Fibroblast of skin of left quadriceps (primary cell): ENCODE measurements at regions not wholly inside any gene's neighbourhood (a gene's known extent, or its start where the extent isn't known, plus 50 kb on each side); places are given as distances from the start of the nearest gene placed in this dataset.

ENCODE experiments used
- DNase-seq, 2 experiments: peaks; one replicate each; pipeline ENCODE4 v3.0.0-alpha.2; 2013; ENCODE audit warnings: low read depth in 2 of 2

DNA sequence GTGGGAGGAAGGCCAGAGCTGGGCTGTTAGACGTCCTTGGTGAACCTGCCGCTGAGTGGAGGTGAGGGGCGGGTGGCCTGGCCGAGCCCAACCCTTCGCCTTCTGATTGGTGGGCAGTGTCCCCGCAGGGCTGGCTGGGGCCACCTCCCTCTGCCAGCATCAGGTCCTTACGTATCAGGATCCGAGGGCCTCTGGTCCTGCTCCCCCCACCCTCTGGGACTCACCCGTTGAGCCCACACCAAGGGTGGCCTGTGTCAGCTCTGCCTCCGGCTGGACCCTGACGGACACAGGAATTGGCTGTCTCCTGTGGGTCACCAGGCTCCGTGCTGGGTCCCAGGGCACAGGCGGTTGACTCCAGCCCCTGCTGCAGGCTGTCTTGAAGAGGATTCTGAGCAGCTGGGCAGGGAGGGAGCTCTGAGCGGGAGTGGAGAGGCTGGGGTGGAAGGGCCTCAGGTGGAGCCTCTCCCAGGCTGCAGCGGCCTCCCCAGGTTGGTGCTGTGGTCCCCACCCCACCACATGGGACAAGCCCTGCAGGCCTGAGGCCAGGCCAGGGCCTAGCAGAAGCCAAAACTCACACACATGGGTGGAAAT is 58.4 kb upstream of the NKX1-1 start:
- no peak for DNase-seq

DNA sequence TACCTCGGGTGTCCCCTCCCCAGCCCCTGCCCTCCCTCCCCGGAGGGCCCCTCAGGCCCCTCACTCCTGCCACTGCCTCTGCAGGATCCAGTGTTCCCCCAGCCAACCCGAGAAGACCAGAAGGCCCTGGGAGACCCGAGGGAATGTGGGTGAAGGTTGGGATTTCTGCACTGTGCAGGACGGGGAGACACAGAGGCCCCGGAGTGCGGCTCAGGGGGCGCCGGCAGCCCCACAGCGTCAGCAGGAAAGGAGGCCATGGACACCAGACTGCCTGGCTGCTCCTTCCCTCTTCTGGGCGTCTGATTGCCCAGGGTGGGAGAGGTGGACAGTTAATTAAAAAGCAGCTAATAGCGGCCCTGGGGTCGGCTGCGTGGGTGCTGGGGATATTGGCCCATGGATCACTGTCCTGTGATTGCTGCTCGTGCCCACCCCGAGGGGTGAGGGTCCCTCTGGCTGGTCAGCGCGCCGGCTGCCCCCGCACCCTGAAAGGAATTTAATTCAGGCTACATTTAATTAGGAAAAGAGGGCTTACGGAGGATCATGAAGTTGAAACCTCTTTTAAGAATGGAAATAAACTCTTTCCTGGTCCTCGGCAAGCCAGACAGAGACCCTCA is 57.8 kb upstream of the NKX1-1 start:
- DNase-seq, result no peak

DNA sequence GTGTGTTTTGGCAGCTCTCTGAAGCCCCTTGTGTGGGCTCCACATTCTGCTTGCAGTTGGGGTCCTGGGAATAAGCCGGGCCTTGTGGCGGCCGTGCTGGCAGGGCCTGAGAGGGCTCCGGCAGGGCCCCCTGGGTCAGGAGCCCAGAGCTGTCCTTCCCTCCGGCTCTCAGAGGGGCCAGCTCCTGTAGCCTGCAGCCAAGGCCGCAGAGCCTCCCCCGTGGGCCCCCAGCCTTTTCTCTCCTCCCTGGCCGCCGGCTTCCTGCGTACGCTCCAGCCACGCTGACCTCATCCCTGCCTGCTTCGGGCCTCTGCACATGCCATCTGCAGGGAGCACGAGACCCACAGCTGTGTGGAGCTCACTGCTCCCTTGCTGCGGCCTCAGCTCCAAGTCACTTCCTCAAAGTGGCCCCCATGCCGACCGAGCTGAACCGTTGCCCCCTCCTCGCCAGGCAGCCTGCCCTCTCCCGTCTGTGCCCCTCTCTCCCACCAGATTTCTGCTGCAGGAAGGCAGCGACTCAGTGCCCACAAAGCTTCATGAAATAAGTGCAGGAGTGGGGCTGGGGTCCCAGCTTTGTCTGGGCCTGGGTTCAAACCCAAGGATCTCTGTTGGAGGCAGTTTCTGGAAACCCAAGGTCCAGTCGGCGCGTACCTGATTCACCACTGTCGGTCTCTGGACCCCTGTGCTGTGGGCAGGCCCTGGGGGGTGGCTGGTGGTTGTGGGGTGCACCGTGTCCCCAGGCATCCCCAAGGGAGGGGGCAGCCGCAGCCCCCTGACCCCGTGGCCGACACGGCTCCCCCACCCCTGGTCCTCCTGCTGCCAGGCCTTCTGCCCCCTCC is 57.1 kb upstream of the NKX1-1 start:
- no peak for DNase-seq

DNA sequence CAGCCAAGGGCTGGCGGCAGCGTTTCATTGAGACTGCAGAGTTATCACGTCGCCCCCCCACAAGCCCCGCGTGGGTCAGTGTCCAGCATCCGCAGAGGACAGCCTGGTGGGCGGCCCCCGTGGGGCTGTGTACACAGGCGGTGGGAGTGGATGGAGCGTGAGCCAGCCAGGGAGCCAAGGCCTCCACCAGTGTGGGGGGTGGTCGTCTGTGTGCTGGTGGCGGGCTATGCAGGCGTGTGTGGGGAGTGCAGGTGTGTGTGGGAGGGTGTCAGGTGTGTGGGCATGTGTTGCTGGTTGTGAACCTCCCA is 56.5 kb upstream of the NKX1-1 start:
- DNase-seq, result no peak

DNA sequence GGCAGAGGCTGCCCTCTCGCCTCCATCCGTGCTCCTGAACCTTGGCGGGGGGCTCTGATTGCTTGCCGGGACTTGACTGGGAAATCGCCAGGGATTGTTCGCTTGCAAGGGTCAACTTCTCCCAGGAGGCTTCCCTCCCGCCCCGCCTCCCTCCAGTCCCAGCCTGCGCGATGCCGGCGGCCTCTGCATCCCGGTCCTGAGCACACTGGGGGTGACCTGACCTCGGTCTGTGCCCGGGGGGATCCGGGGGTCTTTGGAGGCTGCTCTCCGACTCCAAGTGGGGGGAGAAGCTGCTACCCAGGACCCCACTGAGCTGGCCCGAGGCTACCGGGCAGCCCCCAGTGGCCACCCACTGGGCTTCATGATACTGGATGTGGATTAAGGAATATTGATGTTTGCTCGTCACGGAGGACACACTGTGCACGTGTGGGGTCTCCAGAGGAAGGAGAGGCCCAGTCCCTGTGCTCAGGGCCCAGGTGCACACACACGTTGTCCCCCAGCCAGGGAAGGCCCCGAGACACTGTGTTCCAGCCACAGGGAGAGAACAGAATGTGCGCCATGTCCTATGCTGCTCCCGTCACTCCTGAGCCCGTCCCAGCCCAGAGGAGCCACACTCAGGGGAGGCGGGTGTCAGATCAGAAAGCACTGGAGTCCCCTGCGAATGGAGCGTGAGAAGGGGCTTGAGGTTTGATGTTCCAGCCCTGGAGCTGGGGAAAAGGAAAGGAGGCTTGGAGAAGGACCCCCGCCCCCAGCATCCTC is 55.9 kb upstream of the NKX1-1 start:
- DNase-seq, result no peak

DNA sequence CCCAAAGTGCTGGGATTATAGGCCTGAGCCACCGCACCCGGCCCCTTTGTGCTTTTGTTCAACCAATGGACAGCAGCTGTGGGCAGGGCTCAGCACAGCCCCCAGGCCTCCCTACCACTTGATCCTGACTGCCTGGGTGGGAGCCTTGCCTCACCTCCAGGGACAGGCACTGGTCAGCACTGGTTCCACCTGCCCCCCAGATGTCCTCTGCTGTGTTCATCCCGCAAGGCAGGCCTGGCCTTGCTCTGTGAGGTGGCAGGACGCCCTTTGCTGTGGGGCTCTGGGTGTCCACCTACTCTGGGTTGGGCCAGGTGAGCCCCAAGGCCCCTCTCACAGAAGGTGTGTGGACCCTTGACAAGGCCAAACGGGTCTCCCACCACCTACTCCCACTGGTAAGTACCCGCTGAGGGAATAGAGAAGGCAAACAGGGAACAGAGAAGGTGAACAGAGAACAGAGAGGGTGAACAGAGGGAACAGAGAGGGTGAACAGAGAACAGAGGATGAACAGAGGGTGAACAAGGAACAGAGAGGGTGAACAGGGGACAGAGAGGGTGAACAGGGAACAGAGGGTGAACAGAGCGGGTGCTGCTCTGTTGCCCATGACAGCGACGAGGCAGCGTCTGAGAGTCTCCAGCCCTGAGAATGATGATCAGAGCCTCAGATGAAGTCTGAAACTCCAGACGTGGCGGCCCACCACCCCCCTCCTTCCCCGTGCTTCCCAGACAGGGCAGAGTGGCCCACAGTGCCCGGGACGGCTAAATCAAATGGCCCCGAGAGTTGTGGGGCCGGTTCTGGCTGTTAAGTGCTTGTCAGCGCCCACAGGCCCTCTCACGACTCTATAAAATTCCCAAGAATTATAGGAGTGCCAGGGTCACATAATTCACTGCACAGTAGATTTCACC is 55.0 kb upstream of the NKX1-1 start:
- DNase-seq, result no peak

DNA sequence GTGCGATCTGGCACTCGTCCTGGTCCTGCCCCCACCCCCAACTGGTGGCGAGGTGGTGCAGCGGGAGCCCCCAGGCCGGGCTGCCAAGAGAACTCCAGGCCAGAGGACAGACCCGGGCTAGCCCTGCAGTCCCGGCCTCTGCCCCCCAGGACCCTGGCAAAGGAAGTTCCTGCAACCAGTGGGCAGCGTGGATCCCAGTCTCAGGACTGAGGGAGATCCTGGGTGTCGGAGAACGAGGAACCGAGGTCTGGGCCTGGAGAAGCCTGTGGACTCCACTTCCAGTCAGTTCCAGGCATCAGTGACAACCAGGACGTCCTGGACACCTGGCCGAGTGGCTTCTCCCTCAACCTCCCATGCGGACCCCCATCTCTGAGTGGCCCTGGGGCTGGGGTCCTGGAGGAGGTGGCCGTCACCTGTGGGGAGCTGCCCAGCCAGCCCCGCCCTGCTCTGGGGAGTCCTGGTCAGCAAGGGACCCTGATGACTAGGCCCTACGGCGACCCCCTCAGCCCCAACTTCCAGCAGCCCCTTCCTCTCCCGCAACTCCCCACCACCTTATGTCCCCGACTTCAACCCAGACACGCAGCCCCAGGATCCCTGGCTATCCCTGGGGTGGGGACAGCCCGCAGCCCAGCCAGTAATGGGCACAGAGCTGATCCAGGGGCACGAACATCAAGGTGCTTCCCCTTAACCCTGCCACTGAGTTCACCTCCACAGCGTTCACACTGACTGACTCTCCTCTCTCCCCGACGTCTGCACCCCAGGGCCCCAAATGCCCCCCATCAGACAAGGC is 53.7 kb upstream of the NKX1-1 start:
- DNase-seq, result no peak

DNA sequence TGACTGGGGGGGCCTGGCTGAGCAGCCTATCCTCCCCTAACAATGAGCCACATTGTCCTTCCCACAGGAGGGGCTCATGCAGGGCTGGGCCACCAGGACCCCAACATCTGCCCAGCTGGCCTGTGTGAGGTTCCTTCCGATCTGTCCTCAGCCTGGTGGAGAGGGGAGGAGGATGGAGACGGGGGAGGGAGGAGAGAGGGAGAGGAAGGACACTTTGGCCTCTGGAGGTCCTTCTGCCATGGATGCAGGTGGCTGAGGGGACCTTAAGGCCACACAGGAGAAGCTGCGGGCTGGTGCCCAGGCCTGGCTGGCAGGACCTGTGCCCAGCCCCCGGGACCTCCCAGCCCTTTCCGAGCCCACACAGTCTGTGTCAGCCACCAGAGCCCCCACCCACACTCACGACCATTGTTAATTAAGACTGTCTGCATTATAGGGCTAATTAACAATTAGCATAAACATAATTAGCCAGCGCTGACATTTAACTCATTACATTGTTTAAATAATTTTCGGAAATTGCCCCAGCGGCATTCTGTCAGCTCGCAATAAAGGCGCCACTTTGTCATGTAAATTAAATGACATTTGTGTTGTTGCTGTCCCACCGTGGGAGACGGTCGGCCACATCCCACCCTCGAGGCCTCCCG is 53.0 kb upstream of the NKX1-1 start:
- no peak for DNase-seq

DNA sequence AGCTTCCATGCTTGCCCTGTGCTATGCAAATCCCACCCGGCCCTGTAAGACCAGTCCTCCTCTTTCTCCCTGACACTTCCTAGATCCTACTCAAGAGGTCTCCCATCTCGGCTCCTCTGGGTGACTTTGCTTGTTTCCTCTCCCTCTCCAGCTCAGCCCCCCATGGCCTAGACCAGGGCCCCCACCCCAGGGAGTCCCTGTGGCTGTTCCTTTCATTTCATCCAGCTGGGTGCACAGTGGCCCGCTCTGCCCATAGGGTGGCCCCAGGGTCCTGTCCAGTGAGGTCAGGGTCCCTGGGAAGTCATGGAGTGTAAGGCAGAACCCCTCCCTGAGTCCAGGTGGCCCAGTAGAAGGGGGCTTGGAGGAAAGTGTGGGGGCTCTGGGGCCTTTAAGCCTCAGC is 52.3 kb upstream of the NKX1-1 start:
- no peak for DNase-seq
